Transverse colon (tissue), 4 donors: ENCODE measurements at regions not wholly inside any gene's neighbourhood (a gene's known extent, or its start where the extent isn't known, plus 50 kb on each side); places are given as distances from the start of the nearest gene placed in this dataset.

Experiments
- DNase-seq: peaks from one replicate; pipeline ENCODE4 v3.0.0-alpha.2; 2019
- H3K27ac ChIP-seq, 4 donors: fragments of 200-600 bp; sonication (generic); 2 replicates each; pipeline ENCODE4 v1.5.1; 2016 to 2018; ENCODE audit warnings: inconsistent platforms in 4 of 4
- H3K27me3 ChIP-seq: fragments of 200-600 bp; sonication (generic); 2 replicates; pipeline ENCODE4 v1.5.1; 2017; ENCODE audit warnings: inconsistent platforms
- H3K36me3 ChIP-seq, 4 donors: fragments of 200-600 bp; sonication (generic); 2 replicates each; pipeline ENCODE4 v1.5.1; 2017 to 2019; ENCODE audit warnings: inconsistent platforms in 4 of 4
- H3K4me1 ChIP-seq, 4 donors: fragments of 200-600 bp; sonication (generic); 2 replicates each; pipeline ENCODE4 v1.5.1; 2017 to 2020; ENCODE audit warnings: inconsistent platforms in 4 of 4
- H3K4me3 ChIP-seq, 4 donors: fragments of 200-600 bp; sonication (generic); 1 replicate in 1 of 4; 2 replicates in 3 of 4; pipeline versions ENCODE4 v1.5.1 to v1.6.1; 2017 to 2019; ENCODE audit warnings: inconsistent platforms in 4 of 4
- H3K9me3 ChIP-seq, 2 donors: fragments of 200-600 bp; sonication (generic); 2 replicates each; pipeline ENCODE4 v1.5.1; 2017 to 2019; ENCODE audit warnings: inconsistent platforms in 2 of 2
- CTCF ChIP-seq, 5 experiments: fragments of 200-600 bp in 3 of 5; fragments of 450-650 bp in 2 of 5; sonication (generic) in 3 of 5; IDR thresholded peaks; 1 replicate in 2 of 5; 2 replicates in 3 of 5; pipeline ENCODE4 v1.5.1; 2016 to 2017; ENCODE audit warnings: antibody characterized with exemption in 5 of 5, inconsistent platforms in 3 of 5, mild to moderate bottlenecking in 2 of 5, moderate library complexity in 1 of 5
- EP300 ChIP-seq: sonication (generic); formaldehyde crosslinking; IDR thresholded peaks from one replicate; pipeline ENCODE4 v1.6.1; 2017; ENCODE audit warnings: antibody characterized with exemption, low read depth
- POLR2A ChIP-seq: fragments of 450-650 bp; IDR thresholded peaks from one replicate; pipeline ENCODE4 v1.6.1; 2016; ENCODE audit warnings: antibody characterized with exemption, mild to moderate bottlenecking, moderate library complexity
- POLR2AphosphoS5 ChIP-seq, 3 donors: sonication (generic); formaldehyde crosslinking; IDR thresholded peaks; one replicate each; pipeline ENCODE4 v1.6.1; 2016; ENCODE audit warnings: antibody characterized with exemption in 3 of 3
- WGBS, 2 donors: methylation state at CpG; one replicate each; pipeline ENCODE4 v1.1.5; 2018; ENCODE audit warnings: low coverage in 1 of 2; 5-methylcytosine and 5-hydroxymethylcytosine counted together
- in situ Hi-C, 4 donors: fragments of 200-750 bp; cut with MboI; loops; one replicate each; pipeline versions ENCODE4 v1.15.0 to v1.15.1; 2017; ENCODE audit warnings: low sequenced_read_pairs in 3 of 4, low pct_ligation_motif_present in 1 of 4, low pct_unique_long_range_greater_than_20kb in 1 of 4
- intact Hi-C: fragments of 100-400 bp; cut with DNase I; formaldehyde crosslinking; loops from one replicate; pipeline ENCODE4 v1.15.1; 2023; ENCODE audit warnings: low total_unique reads

GRCh38 chr7:112708236-112708635 lies 82.0 kb downstream of the TMEM168 start:
- H3K27me3 ChIP-seq, result no peaks in the 10 kb centered on the region
- 67 to 73% methylated on average over 1 of the region's 1 CpG for WGBS, 2 donors
- H3K4me3 ChIP-seq, result no peak overlapping the region
- H3K9me3 ChIP-seq, result no peaks in the 10 kb centered on the region
- intact Hi-C loops (no loop called here), in situ Hi-C loops (no loop called here)
- no peak overlapping the region for H3K27ac ChIP-seq
- DNase-seq, result no peak
- no peaks in the 10 kb centered on the region for H3K4me1 ChIP-seq
- TF ChIP-seq POLR2AphosphoS5 (IDR thresholded peaks at IDR 0.05), result no peak
- no peak for TF ChIP-seq POLR2A
- no peak for TF ChIP-seq CTCF (IDR thresholded peaks at IDR 0.05)
- TF ChIP-seq EP300, result no peak
- H3K36me3 ChIP-seq, result no peaks in the 10 kb centered on the region
